ENCODE measurements at regions not wholly inside any gene's neighbourhood (a gene's known extent, or its start where the extent isn't known, plus 50 kb on each side); places are given as distances from the start of the nearest gene placed in this dataset.

DNA sequence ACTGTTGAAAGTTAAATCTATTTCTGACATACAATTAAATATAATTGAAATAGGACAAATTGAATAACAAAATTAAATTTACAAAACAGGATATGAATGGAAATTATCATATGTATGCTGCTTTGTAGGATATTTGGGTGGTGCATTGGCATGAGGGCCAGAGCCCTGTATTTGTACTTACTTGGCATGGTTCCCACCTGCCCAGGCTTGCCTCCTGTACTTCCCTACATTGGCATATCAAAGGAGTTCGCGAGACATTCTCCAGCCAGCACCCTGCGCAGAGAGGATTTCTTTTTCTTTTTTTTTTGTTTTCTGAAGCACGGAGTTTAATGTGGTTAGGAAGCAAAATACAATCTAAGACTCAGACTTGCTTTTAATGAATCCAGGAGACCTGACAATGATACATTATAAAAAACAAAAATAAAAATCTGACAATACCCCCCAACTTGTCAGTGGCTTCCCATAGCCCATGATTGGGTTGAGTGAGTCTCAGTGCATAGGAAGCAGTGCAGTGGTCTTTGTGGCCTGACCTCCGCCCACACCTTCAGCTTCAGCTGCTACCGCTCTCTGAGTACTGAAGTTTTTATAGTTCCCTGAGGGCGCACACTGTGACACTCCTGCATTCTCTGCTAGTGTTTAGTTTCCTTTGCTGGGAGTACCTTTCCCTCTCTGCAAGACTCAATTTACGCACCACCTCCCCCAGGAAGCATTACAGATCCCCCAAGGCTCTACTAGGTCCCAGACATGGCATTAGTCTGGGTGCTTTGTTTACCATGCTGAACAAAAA, 440.8 kb downstream of the UTRN start:
- DNase-seq (ENCODE audit: low read depth): peak; percentile 19

DNA sequence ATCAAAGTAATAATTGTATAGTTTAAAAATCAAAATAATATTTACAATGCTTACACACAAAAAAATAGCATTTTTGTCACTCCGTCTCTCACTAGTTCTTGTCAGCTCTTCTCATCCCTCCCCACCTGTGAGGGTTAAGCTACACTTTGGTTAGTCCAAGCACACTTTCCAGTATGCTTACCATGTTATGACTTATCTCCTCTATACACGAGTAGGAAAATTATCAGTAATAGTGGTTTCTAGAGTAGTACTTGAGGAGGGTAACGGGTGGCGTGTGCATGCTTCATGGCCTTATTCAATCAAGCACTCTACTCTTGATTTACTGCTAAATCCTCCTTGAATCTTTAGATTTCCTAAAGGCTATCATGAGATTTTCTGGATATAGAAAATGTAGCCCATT, 443.7 kb downstream of the UTRN start:
- DNase-seq (ENCODE audit: low read depth): no peak

DNA sequence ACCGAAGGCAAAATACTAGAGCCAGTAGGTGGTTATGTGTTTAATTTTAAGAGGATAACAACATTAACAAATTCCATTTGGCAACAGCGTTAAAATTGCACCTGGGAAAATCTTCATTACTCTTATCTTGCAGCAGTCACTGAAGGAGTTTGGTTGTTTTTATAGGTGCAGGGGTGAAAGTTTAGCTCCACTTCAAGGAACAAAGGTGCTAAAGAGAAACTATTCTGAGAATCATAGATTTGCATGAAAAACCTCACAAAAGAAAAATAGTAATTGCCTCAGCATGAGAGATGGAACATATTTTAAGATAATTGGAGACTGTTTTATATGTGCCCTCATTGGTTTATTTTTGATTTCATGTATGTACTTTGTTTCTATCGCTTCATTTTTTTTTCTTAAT, 444.4 kb downstream of the UTRN start:
- DNase-seq (ENCODE audit: low read depth): no peak

DNA sequence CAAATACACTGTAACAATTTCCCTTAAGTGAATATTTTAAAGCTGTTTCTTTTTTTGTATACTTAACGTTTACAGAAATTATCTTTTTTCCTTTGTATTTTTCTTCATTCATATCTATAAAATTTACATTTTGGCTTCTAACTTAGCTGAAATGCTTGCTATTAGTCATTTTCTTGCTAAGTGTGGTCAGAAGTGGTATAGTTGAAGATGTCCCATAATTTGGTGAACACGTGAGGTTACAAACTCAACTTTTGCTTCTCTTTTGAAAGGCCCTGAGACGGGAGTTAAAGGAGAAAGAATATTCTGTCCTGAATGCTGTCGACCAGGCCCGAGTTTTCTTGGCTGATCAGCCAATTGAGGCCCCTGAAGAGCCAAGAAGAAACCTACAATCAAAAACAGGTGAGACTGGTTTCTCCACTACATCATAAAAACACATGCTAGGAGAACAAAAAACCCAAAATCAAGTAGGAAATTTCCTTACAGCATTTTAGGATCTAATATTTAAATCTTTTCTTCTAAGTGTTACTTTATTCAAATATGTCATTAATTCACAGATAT, 445.0 kb downstream of the UTRN start:
- DNase-seq (ENCODE audit: low read depth): no peak

DNA sequence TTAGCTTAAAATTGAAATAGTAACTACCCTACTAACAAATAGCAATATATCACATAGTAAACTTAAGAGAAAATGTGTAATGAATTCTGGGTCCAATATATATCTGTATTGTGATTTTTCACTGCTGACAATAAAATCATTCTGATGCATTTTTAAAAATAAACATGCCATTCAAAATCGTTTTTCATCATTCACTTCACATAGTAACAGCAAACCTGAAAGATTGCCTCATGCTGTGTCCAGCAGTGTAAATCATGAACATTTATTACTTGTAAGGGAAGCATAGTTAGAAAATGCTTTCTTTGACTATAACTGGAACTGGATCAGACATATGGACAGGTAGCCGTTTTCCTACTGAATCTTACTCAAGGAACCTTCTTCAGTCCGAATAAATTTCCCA, 446.1 kb downstream of the UTRN start:
- DNase-seq (ENCODE audit: low read depth): no peak

DNA sequence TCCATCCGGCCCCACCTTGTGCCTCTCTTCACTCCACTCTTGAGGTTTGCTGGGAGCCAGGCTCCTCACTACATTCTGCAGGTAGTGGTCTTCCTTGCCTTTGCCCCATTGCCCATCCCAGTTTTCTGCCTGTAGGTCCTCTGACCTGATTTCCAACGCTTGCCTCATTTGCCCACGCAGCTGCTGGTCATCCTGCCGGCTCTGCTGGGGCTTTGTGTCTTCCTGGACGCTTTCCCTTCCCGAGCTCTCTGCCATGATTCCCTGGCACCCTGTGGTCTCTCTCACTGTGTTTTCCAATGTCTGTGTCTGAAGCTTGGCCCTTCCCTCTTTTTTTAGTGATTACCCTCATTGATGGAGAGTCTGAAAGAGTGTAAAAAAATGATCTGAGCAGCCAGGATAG, 451.6 kb downstream of the UTRN start:
- DNase-seq (ENCODE audit: low read depth): no peak

DNA sequence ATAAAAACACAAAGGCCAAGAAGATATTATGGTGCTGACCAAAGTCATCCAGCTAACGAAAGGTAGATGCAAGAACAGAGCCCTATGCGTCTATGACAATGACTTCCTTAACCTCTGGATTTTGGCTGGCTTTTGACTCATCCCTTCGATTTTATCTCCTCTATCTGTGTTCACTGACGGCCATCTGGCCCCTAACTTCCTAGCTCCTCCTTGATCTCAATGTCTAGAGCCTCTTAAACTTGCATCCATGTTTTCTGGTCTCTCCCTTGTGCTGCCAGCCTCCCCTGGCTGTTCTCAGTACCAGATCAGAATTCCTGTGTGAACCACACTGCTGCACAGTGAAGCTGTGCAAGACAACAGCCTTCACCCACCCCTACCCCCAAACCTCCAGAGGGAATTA, 452.9 kb downstream of the UTRN start:
- DNase-seq (ENCODE audit: low read depth): no peak

DNA sequence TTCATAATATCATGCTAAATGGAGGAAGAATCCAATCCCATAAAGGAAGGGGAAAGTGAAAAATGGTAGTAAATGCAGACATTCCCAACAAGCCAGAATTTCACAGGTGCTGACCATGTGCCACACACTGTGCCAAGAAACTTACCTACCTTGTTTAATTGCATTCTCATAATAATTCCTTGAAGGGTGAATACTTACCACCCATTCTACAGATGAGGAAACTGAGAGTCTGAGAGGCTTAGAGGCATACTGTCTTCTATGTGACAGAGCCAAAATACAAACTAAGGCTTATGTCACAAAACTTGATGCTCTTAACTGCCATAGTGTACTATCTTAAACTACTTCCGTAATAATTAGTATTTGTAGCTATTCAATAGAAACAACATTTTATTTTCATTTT, 454.7 kb downstream of the UTRN start:
- DNase-seq (ENCODE audit: low read depth): no peak

DNA sequence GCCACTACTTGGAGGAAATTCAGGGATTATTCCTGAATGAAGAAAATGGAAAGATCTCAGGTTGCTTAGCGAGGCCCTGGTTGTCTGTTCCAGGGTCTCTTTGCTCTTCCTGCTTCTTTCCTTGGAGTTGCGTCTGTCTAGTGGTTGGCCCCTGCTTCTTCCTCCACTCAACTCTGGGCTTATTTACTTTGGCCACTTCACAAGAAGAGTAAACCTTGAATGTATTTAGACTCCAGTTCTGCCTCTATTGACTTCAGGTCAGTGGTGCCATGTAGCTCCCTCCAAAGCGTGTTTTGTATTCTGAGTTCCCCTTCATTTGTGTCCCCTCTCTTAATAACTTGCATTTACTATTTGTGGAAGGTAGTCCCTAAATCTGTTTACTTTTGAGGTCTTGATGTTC, 456.5 kb downstream of the UTRN start:
- DNase-seq (ENCODE audit: low read depth): no peak

DNA sequence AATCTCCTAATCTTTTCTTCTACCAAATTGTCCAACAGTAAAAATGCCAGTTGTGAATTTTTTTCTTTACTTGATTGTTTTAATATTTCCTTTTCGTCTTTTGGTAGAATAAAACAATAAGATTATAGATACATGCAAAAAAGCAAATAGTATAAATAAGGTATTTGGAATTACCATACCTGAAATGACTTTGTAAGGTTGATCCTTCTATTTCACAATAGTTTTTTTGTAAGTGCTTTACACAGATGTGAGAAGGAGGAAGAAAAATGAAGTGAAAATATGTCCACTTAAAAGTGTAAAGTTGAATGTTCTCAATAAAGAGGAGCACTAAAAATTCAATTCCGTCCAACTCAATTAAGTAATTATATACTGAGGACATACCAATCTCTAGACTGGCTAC, 457.6 kb downstream of the UTRN start:
- DNase-seq (ENCODE audit: low read depth): no peak

DNA sequence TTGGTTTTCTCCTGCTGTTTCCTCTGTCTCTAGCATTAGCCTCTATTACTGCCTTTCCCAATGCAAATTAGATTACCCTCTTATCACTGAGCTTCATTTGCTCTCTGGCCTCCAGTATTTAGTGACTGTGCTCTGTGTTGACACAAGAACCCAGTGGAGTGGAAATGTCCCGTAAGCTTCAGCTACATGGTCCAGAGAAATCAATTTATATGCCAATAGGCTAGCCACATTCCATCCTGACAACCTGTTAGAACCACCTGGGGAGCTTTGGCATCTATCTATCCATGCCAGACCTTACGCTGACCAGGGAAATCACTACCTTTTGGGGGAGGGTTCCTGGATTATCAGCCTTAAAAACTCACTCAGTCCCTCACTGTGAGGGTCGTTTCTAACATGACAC, 459.6 kb downstream of the UTRN start:
- no peak for DNase-seq (ENCODE audit: low read depth)

DNA sequence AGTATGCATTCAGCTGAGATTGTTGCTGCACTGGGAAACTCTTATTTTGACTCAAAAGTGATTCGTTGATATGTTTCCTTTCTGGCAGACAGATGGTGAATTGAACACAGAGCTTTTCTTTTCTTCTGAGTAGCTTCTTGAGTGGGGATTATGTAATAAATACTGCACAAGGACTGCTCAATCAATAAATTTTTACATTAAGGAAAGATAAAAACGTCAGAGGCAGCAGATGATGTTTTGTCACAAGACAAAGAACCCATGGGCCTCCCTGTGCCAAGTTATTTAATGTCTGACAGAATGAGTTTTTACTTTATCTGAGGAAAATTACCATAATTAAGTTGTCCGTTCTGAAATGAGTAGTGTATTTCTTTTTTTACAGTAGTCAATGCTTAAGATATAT, 460.3 kb downstream of the UTRN start:
- no peak for DNase-seq (ENCODE audit: low read depth)

DNA sequence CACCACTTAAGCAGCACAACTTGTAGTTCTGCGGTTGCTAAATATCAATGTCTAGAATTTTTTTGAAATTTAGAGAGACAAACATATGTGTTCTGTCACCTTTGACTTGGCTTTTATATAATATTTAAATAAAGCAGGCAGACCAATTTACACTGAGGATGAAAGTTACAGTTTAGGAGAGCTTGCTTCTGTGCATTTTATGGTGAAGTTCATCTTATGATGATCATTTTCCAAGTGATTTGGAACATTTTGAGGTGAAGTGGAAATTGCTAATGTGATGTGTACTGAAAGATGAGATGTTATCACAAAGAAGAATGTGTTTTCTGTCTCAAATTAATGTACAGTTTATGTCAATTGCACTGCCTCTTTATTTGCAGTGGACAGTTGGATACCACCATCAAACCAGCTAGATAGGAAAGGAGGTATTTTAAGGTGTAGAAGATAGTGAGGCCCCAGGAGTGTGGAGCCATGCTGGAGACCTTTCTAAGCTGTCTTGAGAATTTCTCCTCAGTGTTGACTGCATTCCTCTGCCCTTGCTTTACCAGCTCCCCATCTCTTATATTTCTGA, 461.9 kb downstream of the UTRN start:
- DNase-seq (ENCODE audit: low read depth): no peak

DNA sequence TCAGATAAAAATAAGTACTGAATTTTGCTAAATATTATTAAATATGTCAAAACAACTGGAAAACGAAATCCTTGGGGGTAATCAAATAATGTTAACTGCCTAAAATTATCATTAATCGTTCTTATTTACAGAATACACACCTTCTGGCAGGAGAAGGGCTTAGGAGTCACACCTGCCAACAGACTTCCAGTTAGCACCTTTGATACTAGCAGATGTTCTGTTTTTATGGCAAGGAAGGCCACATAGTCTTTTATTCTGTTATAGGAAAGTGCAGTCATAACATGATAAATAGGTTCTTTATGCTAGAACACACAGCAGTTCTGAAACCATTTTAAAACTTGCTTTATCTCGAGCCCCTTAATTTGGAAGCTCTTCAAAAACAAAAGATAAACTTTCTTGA, 464.1 kb downstream of the UTRN start:
- DNase-seq (ENCODE audit: low read depth): no peak

DNA sequence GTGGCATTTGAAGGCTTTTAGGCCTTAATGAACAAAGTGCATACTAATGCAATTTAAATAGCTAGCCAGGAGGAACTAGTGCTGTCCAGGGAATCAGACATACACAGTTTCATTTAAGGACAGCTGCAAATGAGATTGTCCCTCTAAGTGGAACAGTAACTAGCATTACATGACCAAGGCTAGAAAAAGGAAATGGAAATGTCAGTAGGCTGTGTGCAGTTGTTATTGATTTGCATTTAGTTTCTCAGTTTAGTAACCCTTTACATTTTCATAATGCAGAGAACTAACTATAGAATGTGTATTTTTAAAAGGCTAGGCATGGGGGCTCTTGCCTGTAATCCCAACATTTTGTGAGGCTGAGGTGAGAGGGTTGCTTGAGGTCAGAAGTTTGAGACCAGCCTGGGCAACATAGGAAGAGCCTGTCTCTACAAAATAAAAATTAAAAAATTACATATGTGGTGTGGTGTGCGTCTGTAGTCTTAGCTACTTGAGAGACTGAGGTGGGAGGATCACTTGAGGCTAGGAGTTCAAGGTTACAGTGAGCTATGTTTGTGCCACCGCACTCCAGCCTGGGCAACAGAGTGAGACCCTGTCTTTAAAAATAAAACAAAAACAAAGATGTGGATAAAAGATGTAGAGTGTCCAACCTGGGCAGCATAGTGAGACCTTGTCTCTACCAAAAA, 468.0 kb downstream of the UTRN start:
- no peak for DNase-seq (ENCODE audit: low read depth)

DNA sequence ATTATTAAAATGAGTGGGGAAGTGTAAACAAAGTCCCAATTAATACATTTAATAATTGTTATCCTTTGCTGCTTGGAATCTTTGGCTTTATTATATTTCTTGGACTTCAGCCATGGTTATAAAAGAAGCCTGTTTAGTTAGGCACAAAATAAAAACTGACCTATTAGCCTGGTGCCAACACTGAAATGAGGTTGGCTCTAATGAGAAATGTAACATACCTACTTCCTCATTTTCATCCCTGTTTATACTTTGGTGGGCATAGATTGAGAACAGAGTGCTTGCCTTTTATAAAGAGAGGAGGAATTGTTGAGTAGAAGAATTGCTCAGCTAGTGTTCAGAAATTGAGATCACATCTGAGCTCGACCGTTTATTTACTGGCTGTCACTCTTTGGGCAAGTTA, 471.3 kb downstream of the UTRN start:
- no peak for DNase-seq (ENCODE audit: low read depth)

DNA sequence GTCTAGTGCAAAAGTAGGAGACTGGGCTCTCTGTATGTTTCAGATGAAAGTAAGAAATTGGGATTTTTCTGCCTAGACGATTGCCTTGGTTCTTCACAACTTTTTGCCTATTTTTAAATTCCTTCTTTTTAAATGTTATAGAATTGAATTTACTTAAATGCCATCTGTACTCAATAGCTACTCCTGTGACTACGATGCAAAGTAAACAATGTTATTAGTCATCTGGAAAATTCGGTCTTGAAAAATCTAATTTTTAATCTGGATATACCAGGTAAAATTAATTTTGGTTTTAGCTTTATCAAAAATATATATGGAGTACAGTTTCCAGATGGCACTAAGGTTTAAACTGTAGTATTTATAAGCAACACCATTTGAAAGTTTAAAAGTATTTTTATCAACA, 472.2 kb downstream of the UTRN start:
- no peak for DNase-seq (ENCODE audit: low read depth)

DNA sequence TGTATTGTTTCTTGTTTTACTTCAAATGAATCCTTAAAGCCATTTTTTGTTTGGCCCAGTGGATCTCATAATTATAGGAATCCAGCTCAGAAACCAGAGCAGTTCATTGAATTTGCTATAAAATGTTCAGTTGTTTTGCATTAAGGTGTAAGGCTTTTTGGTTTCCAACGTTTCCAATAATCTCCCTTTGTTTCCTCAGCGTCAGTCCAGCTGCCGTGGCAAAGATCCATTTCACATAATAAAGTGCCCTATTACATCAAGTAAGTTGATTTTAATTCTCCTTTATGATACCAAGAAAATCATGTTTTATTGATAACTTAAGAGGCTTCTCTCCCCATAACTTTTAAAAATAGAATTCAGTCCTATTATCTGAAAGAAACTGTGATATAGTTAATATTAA, 472.6 kb downstream of the UTRN start:
- no peak for DNase-seq (ENCODE audit: low read depth)

DNA sequence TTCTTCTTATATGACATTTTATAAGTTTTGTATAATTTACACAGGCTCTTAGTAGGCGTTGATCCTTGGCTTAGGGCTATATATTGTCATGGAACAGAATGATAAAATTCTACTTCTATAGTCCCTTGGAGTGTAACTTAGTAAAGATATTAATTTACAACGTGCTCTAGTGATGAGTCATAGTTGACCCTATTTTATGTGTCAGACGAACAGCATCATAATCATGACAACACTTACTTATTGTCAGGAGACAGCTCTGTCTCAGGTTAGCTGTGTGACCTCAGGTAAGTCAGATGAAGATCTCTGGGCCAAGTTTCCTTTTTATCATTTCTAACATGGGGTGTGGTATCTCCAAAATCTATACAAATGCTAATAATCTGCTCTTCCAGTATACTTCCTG, 473.5 kb downstream of the UTRN start:
- no peak for DNase-seq (ENCODE audit: low read depth)

DNA sequence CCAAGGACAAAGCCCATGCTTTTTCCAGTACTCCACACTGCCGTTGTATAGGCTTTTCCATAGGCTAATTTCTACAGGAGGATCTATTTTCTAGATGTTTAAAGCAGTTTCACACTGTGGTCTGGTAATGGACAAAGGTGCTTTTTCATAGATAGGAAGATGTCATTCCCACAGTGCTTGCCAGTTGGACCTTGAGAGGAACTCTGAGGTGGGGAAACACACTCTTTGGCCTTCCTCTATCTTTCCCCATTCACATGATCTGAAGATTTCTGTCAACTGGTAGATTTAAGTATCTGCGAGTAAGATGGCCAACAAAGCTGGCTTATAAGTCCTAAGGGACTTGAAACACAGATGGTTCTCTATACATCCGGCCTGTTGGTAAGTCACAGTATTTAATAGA, 477.3 kb downstream of the UTRN start:
- DNase-seq (ENCODE audit: low read depth): no peak

DNA sequence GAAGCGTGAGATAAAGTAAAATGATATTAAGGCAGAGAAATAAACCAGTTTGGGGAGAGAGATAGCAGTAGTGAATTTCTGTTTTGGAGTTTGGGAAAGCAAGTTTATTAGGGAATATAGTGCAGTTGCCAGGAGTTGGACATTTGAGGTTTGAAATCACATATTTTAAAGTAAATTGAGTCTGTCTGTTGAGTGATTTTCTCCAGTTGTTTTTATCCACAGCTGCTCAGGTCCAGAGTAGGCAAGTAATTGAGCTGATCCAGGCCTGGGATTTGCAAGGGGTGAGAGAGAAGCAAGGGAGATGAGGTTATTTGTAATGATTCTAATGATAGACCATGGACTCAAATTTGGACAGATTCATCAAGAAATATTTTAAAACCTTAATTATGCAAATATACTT, 481.9 kb downstream of the UTRN start:
- DNase-seq (ENCODE audit: low read depth): no peak

DNA sequence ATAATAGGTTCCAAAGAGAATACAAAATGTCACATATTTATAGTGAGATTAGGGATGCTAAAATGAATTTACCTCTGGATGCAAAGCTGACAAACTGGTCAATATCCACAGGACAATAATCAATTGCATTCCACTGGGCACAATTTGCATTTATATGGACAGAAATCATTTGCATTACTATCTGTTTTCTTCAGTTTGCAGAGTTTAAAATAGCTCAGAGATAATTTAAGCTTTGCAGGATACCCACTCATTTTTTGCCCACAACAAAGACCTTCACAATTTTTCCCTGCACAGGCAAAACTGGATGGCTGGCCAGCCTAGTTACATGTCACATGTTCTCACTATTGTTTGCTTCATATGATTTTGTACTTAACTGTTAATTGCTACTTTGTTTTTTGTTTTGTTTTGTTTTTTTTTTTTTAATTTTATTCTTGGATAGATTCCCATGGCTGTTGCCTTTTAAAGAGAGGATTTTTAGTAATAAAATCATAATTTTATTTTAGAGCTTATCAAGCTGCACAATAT, 483.5 kb downstream of the UTRN start:
- no peak for DNase-seq (ENCODE audit: low read depth)

DNA sequence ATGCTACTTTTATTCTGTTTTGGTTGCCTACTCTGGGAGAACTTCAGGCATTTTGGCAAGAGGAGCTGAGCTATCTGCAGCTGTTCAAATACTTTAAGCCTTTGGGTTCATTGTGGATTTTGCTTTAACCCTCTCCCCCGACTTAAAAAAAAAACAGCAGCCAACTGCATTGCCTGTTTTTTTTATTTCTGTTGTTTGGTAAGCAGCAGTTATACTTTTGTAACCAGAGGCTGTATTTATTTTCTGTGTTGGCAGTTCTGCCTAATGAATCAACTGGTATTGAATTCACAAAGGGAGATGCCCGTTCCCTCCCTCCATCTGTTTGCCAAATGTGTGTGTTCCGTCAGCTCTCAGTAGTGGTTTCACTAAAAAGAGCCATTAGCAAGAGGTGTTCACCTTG, 484.0 kb downstream of the UTRN start:
- no peak for DNase-seq (ENCODE audit: low read depth)
